Aorta (tissue), 5 donors: ENCODE measurements at regions not wholly inside any gene's neighbourhood (a gene's known extent, or its start where the extent isn't known, plus 50 kb on each side); places are given as distances from the start of the nearest gene placed in this dataset.
A peak's percentile ranks its signal among the peaks of the same experiment; 100 is the strongest.

Source experiments
- ATAC-seq: fragments of 200-7000 bp; cut with Tn5 transposase; one replicate; pipeline ENCODE4 v1.9.1; 2022; ENCODE audit warnings: moderate library complexity; ENCODE audit not compliant: low FRiP score
- DNase-seq, 2 donors: peaks; one replicate each; pipeline ENCODE4 v3.0.0-alpha.2; 2020
- H3K27ac ChIP-seq, 2 donors: one replicate each; pipeline ENCODE4 v1.5.1; 2013; ENCODE audit warnings: low read length in 2 of 2, mild to moderate bottlenecking in 2 of 2, moderate library complexity in 2 of 2, control low read depth in 1 of 2, inconsistent platforms in 1 of 2, low read depth in 1 of 2
- H3K27me3 ChIP-seq, 2 donors: one replicate each; pipeline ENCODE4 v1.6.1; 2013; ENCODE audit warnings: control low read depth in 1 of 2, low read length in 1 of 2, mild to moderate bottlenecking in 1 of 2, moderate library complexity in 1 of 2; ENCODE audit not compliant: insufficient read depth in 2 of 2, control insufficient read depth in 1 of 2
- H3K36me3 ChIP-seq, 2 donors: one replicate each; pipeline ENCODE4 v1.6.1; 2013; ENCODE audit warnings: control low read depth in 1 of 2, low read length in 1 of 2, mild to moderate bottlenecking in 1 of 2; ENCODE audit not compliant: insufficient read depth in 2 of 2, control insufficient read depth in 1 of 2
- H3K4me1 ChIP-seq, 2 donors: one replicate each; pipeline ENCODE4 v1.6.1; 2013; ENCODE audit warnings: low read length in 2 of 2, control low read depth in 1 of 2, mild to moderate bottlenecking in 1 of 2, moderate library complexity in 1 of 2; ENCODE audit not compliant: insufficient read depth in 2 of 2, control insufficient read depth in 1 of 2
- H3K4me3 ChIP-seq, 2 donors: one replicate each; pipeline ENCODE4 v1.5.1; 2013; ENCODE audit warnings: low read length in 2 of 2, control low read depth in 1 of 2, mild to moderate bottlenecking in 1 of 2
- H3K9me3 ChIP-seq: one replicate; pipeline ENCODE4 v1.6.1; 2013; ENCODE audit warnings: mild to moderate bottlenecking, low read length; ENCODE audit not compliant: control insufficient read depth
- WGBS, 2 donors: extraction: QIAGEN DNeasy Blood & Tissue Kit; methylation state at CpG; one replicate each; pipeline ENCODE4 v1.1.7; 2013; 5-methylcytosine and 5-hydroxymethylcytosine counted together
- intact Hi-C, 2 donors: fragments of 100-400 bp; cut with DNase I; formaldehyde crosslinking; loops; one replicate each; pipeline versions ENCODE4 v1.14.2 to v1.15.0; 2022
- donor health status: healthy with polysubstance abuse.
- donor health status: Bipolar disorder and iron deficiency.
- donor health status: DM: no; HTN: no; CAD: no.
- donor health status: DM: no; HTN: no; CAD: no.
- donor health status: DM: yes; HTN: yes; CAD: no.

- H3K27ac ChIP-seq, result peak overlapping the region in 1 of 2 donors; percentile 49
- H3K36me3 ChIP-seq, result no peaks in the 10 kb centered on the region
- H3K4me3 ChIP-seq, result no peak overlapping the region
- no peak for DNase-seq
- H3K4me1 ChIP-seq, result peaks cover 5 to 7% of the 10 kb centered on the region in 2 donors
- ATAC-seq, result no peak
- 0 to 3% methylated on average over 1 of the region's 1 CpG for WGBS, 2 donors
- intact Hi-C loops, result no loop called here
- H3K27me3 ChIP-seq, result no peaks in the 10 kb centered on the region
- H3K9me3 ChIP-seq, result no peaks in the 10 kb centered on the region
These were observed 296.5 kb downstream of the DEPDC1B start for GRCh38 chr5:60403343-60404006.

- Histone ChIP-seq H3K27me3 (no peaks in the 10 kb centered on the region), H3K9me3 (no peaks in the 10 kb centered on the region), H3K4me1 (peaks cover 5 to 7% of the 10 kb centered on the region in 2 donors), H3K36me3 (no peaks in the 10 kb centered on the region), H3K27ac (no peak overlapping the region), H3K4me3 (no peak overlapping the region)
- WGBS, 2 donors, result 82 to 89% methylated on average over 8 of the region's 8 CpGs
- intact Hi-C loops, result no loop called here
- no peak for ATAC-seq
- DNase-seq, result no peak
These were observed 297.7 kb downstream of the DEPDC1B start for GRCh38 chr5:60402161-60402785.

- DNase-seq (no peak), ATAC-seq (no peak)
- intact Hi-C loops, result no loop called here
- no peak overlapping the region for H3K4me3 ChIP-seq
- H3K27me3 ChIP-seq, result no peaks in the 10 kb centered on the region
- H3K4me1 ChIP-seq, result peaks cover 5 to 7% of the 10 kb centered on the region in 2 donors
- no peak overlapping the region for H3K27ac ChIP-seq
- no peaks in the 10 kb centered on the region for H3K9me3 ChIP-seq
- WGBS, 2 donors, result 78 to 93% methylated on average over 7 of the region's 7 CpGs
- H3K36me3 ChIP-seq, result no peaks in the 10 kb centered on the region
These were observed 298.4 kb downstream of the DEPDC1B start for GRCh38 chr5:60401526-60401925.

DNA sequence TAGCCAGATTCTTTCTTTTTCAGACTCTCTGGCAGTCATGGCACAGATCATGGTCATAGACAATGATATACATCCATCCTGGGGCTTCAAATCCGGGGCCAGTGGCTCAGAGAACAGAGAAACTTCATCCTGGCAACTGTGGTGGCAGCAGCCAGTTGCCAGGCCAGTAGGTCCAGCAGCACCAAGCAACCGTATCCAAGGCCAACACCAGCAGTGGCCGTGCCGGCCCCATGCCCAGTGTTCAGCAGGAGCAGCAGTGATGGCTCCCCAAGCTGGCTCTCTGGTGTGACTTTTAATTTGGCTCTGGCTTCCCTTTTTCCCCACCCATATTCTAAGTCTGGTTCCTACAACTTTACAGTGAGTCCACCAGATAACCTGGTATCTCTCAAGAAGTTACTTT, 300.5 kb downstream of the DEPDC1B start:
- no peaks in the 10 kb centered on the region for H3K27me3 ChIP-seq
- no peak overlapping the region for H3K27ac ChIP-seq
- 22 to 31% methylated on average over 4 of the region's 4 CpGs for WGBS, 2 donors
- peak in 1 of 2 donors; percentile 57 for DNase-seq
- ATAC-seq, result peak; percentile 54
- peaks cover 5 to 7% of the 10 kb centered on the region in 2 donors for H3K4me1 ChIP-seq
- no peaks in the 10 kb centered on the region for H3K36me3 ChIP-seq
- no peaks in the 10 kb centered on the region for H3K9me3 ChIP-seq
- intact Hi-C loops, result no loop called here
- H3K4me3 ChIP-seq, result no peak overlapping the region

DNA sequence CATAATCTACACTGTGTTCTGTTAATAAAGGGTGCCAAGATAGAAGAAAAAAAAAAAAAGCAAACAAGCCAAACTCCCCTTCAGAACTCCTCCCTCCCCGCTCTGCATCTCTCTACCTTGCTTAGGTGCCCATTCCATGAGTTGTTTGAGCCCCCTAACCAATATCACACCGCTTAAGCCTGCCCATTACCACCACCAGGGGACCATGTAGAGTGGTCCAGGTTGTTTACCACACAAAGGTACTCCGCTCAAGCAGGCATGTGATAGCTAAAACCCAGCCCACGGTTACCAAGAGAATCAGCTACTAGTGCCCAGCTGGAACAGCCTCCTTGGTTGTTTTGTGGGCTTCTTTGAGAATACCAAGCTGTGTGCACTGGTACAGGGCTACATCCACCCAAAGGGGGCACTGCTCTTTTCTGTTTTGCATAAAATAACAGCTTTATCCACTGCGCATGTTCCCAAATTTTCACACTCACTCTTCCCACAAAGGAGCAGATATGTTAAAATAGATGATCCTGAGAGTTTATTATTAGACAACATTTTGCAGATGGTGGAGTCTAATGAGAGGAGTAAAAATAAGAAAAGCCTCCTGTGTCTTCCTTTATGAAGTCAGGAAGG, 304.1 kb downstream of the DEPDC1B start:
- H3K4me3 ChIP-seq, result no peak overlapping the region
- no peaks in the 10 kb centered on the region for H3K4me1 ChIP-seq
- H3K36me3 ChIP-seq, result no peaks in the 10 kb centered on the region
- no peak for DNase-seq
- no peak for ATAC-seq
- no peak overlapping the region for H3K27ac ChIP-seq
- no peaks in the 10 kb centered on the region for H3K27me3 ChIP-seq
- no peaks in the 10 kb centered on the region for H3K9me3 ChIP-seq
- WGBS, 2 donors, result 96% methylated on average over 5 of the region's 5 CpGs
- intact Hi-C loops, result no loop called here

DNA sequence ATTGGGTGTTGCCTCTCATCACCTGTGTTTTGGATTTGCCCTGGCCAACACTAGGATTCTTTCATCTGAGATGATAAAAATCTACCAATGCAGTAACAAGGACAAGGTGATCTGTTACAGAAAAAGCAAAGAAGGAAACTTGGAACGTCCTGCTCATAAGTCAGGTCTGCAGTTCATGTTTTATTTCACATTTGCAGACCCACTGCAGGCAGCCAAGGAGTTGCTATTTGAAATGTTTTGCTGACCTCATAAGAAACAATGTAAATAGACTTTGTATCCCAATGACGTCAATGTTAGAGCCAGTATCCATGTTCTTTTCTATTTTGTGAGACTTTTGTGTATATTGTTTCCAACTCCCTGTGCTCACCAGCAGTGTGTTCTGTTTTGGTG, 312.9 kb downstream of the DEPDC1B start:
- WGBS, 2 donors, result 17 to 22% methylated on average over 2 of the region's 2 CpGs
- H3K36me3 ChIP-seq, result no peaks in the 10 kb centered on the region
- ATAC-seq, result no peak
- intact Hi-C loops, result loop anchor here (5.0 to 10.0 kb wide), 2 partner anchors 100 to 258 kb away; no protein-coding TSS in a partner anchor
- no peak for DNase-seq
- no peak overlapping the region for H3K27ac ChIP-seq
- no peak overlapping the region for H3K4me3 ChIP-seq
- no peaks in the 10 kb centered on the region for H3K9me3 ChIP-seq
- no peaks in the 10 kb centered on the region for H3K27me3 ChIP-seq
- H3K4me1 ChIP-seq, result peaks cover 4 to 8% of the 10 kb centered on the region in 2 donors

- 76 to 78% methylated on average over 5 of the region's 5 CpGs for WGBS, 2 donors
- DNase-seq (no peak), ATAC-seq (no peak)
- H3K36me3 ChIP-seq, result no peaks in the 10 kb centered on the region
- peaks cover 4 to 8% of the 10 kb centered on the region in 2 donors for H3K4me1 ChIP-seq
- H3K4me3 ChIP-seq, result no peak overlapping the region
- H3K27me3 ChIP-seq, result no peaks in the 10 kb centered on the region
- no peak overlapping the region for H3K27ac ChIP-seq
- H3K9me3 ChIP-seq, result no peaks in the 10 kb centered on the region
- intact Hi-C loops, result loop anchor here (5.0 to 10.0 kb wide), 2 partner anchors 101 to 258 kb away; no protein-coding TSS in a partner anchor
These were observed 313.4 kb downstream of the DEPDC1B start for GRCh38 chr5:60386436-60387050.

DNA sequence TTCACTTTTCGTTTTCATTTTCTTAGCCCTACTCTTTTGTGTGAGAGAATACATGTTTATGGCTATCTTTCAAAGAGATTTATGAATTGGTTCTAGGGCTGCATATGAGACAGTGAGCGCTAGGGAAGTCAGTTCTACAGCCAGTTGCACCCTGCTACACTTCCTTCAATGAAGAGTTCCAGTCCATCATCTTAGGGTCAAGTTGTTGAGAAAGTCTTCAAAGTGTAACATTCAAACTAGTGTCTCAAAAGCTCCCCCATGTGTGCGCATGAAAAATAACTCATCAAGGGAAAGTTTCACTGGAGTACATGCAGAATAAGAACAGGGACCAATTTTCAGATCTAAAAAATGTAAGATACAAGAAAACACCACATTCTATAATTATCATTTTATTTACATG, 317.2 kb downstream of the DEPDC1B start:
- DNase-seq (no peak), ATAC-seq (peak; percentile 48)
- Histone ChIP-seq H3K4me3 (no peak overlapping the region), H3K4me1 (peaks cover 9 to 15% of the 10 kb centered on the region in 2 donors), H3K27me3 (no peaks in the 10 kb centered on the region), H3K27ac (peak overlapping the region in 1 of 2 donors; percentile 21), H3K36me3 (no peaks in the 10 kb centered on the region), H3K9me3 (no peaks in the 10 kb centered on the region)
- intact Hi-C loops, result loop anchor here (1.0 to 10.0 kb wide), 6 partner anchors 85 to 572 kb away; no protein-coding TSS in a partner anchor
- 23 to 26% methylated on average over 3 of the region's 3 CpGs for WGBS, 2 donors
